DMS 273 treated with DMSO at 0.1 percent for 48 hours (cell line): ENCODE measurements at regions not wholly inside any gene's neighbourhood (a gene's known extent, or its start where the extent isn't known, plus 50 kb on each side); places are given as distances from the start of the nearest gene placed in this dataset.
"Not testable (repeated sequence)": the region's sequence is repeated elsewhere in the genome, so short reads cannot be mapped to it uniquely, and the experiment has no call there.

Experiments
- DNase-seq: peaks from one replicate; lab custom pipeline; 2025; lab: John Stamatoyannopoulos, UW

GRCh38 chr10:8602821-8603220 is 548.3 kb downstream of the GATA3 start:
- DNase-seq = no peak

DNA sequence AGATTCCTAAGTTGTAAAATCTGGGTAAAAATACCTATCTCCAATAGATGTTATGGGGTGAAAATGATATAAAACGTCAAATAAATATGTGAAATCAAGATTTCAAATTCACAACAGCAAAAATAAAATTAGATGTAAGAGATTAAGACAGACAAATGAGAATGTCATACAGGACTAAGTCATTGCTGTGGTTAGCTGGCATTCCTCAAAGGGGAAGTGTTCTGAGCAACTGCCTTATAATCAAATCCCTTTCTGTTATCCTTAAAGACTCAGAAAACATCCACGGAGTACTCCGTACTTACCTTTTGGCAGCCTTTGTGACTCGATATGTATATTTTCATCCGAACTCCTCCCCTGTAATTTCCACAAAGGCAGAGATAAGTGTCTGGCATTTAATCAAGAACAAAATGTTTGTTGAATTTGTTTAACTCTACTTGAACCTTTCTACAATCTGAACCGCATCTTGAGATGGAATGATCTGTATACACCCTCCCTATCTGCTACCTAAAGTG is 559.6 kb downstream of the GATA3 start:
- DNase-seq = no peak

- no peak for DNase-seq
Measured at GRCh38 chr10:8615118-8615517, 560.6 kb downstream of the GATA3 start.

DNA sequence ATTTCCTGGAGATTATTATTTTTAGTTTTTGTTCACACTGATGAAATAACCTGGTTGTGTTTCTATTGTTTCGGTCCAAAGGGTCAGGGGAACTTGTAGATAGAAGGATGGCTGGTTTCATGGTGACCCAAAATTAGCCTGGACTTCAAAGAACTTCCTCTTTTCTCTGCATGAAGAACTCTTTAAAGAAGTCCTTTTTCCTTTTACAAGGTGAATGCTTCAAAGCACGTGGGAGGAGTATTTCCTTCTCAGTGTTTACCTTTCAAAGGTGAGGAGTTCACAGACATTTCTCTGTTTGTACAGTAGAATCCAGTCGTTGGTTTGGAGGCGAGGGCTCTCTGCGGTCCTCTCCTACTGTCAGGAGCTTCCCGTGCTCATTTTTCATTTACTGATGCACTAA is 561.7 kb downstream of the GATA3 start:
- no peak for DNase-seq

GRCh38 chr10:8617792-8618191 is 563.3 kb downstream of the GATA3 start:
- DNase-seq = no peak

DNA sequence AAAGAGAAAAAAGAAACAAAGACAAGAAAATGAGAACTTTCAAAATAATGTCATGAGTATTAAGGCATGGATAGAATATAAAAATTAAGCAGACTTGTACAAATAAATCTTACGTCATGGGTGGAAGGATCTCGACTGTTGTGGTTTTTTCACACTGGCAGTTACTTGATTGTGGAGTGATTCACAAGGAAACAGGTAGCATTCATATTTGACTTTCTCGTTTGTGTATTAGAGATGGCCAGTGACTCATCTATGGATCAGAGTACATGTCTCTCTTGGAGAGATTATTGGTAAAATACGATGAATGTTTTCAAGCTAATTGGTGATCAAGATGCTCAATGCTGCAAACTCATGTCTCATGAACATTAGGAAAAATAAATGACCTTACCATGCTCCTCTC is 564.3 kb downstream of the GATA3 start:
- no peak for DNase-seq

- DNase-seq = no peak
Measured at GRCh38 chr10:8628351-8628750, 573.9 kb downstream of the GATA3 start.

GRCh38 chr10:8633909-8634308 is 579.4 kb downstream of the GATA3 start:
- no peak for DNase-seq

GRCh38 chr10:8636371-8636770 is 581.9 kb downstream of the GATA3 start:
- no peak for DNase-seq

GRCh38 chr10:8637640-8638039 is 583.2 kb downstream of the GATA3 start:
- no peak for DNase-seq

GRCh38 chr10:8638088-8638672 is 583.7 kb downstream of the GATA3 start:
- DNase-seq = no peak

- no peak for DNase-seq
Measured at GRCh38 chr10:8639486-8640185, 585.1 kb downstream of the GATA3 start.

DNA sequence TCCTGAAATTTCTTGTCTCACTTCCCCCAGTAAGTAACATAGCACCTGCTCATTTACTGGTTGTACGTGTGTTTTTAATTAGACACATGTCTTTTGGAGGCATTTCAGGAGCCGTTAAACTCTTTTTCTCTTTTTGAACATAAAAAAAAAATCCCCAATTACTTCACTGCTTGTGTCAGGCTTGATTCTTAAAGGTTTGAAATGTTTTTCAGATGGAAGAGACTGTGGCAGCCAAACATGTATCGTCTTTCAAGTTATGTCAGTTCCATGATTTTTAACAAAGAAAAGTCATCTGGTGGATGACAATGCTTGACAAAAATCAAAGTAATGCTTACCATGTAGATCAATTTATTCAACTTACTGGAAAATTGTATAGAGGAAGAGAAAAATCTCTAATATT is 585.8 kb downstream of the GATA3 start:
- DNase-seq = no peak

- no peak for DNase-seq
Measured at GRCh38 chr10:8640878-8641277, 586.4 kb downstream of the GATA3 start.

DNA sequence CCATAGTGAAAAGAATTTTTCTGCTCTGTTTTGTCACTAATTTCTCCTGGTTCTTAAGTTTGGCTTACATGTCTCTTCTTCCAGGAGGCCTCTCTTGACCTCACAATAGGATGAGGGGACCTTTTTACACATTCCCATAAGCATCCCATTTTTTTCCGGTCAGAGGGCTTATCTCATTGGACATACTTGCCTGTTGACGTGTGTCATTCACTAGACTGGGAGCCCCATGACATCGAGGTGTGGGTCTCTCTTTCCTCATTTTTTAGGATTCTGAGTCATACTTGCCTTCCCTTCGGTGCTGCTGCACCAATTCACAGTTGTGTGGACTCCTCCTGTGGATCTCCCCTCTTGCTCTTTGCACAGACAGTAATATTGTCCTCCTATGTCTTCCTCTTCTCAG is 601.8 kb downstream of the GATA3 start:
- no peak for DNase-seq

DNA sequence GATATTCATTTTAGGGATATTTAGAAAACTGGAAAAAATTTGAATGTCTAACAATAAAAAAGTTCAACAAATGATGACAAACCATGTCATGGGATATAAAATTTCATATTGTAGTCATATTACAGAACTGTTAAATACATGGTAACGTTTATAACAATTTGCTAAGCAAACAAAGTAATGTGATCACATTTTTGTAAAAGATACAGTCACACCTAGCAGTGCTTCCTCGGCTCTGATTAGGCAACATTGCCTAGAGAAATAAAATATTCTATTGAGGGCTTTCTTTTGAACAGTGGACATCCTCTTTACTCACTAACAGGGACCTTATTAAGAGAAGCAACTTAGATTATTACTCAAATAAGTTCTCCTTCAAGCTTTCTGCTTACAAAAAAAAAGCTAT is 605.5 kb downstream of the GATA3 start:
- DNase-seq = no peak

GRCh38 chr10:8661886-8662285 is 607.4 kb downstream of the GATA3 start:
- DNase-seq = no peak

DNA sequence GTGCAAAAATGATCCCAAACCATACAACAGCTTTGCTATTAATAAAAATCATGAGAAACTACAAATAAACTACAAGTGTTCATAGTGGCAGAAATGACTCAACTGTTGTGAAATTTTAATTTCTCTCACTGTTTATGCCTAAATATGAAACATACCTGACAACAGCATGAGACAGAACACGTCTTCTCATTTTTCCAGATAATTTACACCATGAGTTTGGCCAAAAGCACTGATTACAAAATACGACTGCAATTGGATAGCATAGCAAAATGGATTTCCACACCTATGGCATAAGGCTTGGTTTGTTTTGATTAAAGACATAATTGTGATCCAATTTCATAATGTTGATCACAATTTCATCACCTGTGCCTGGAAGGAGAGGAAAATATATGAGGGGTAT is 608.6 kb downstream of the GATA3 start:
- no peak for DNase-seq

DNA sequence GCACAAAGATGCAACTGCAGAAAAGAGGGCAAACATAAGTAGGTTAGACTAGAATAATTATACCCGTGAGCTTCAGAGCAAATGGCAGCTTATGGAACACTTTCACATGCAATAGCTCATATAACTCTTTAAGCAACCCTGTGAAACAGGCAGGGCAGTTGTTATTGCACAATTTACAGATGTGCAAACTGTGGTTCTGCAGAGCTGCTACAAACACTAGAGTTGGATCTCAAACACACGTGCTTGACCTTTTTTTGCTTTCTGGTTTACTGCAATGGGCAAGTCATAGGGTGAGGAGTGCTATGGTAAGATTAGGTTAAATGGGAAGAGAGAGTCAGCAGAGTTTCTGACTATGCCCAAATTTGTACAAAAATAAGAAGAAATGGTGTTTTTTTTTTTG is 610.8 kb downstream of the GATA3 start:
- no peak for DNase-seq

DNA sequence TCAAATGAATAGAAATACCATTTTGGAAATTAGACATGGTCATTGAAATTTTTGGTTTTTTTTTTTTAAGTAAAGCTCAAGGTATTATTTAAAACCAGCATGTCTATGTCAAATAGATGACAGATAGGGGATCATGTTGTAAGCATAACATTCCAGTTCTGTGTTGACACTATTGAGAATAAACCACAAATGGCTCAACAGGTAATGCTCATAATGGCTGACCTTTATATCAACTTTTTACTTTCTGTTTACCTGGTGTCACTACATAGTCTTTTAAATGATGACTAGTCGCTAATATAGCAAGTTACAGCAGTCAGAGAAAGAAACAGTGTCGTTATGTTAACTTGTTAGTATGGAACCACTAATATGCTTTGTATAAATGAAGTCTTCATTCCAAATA is 616.0 kb downstream of the GATA3 start:
- DNase-seq = no peak

DNA sequence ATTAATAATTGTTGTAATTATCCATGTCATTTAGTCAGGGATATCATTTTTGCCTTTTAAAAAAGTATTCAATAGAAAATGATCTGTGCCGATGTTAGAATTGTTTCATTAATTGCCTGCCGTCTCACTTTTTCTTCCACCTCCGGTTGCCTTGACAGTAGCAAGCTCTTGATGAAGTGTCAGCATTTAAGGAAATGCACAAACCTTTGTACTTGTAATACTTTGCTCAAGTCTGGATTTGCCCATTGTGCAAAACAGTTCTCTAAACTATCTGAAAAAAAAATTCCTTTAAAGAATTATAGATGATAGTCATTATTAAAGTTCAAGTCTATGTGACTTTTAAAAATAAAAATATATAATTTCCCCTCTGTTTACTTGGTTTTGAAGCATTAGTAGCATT is 619.7 kb downstream of the GATA3 start:
- DNase-seq = no peak

- no peak for DNase-seq
Measured at GRCh38 chr10:8677642-8678041, 623.2 kb downstream of the GATA3 start.

DNA sequence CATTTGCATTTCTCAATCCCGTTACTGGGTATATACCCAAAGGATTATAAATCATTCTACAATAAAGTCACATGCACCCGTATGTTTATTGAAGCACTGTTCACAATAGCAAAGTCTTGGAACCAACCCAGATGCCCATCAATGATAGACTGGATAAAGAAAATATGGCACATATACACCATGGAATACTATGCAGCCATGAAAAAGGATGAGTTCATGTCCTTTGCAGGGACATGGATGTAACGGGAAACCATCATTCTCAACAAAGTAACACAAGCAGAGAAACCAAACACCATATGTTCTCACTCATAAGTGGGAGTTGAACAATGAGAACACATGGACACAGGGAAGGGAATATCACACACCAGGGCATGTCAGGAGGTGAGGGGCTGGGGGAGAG is 630.4 kb downstream of the GATA3 start:
- not testable (repeated sequence) for DNase-seq

GRCh38 chr10:8688881-8689280 is 634.4 kb downstream of the GATA3 start:
- DNase-seq = no peak
